A673 (cell line): ENCODE measurements at regions not wholly inside any gene's neighbourhood (a gene's known extent, or its start where the extent isn't known, plus 50 kb on each side); places are given as distances from the start of the nearest gene placed in this dataset.

Experiments
- EZH2 ChIP-seq: fragments of 200-600 bp; sonication (generic); IDR thresholded peaks from 2 replicates; pipeline ENCODE4 v1.6.1; 2017; ENCODE audit warnings: borderline replicate concordance, low read depth, mild to moderate bottlenecking, mixed read lengths, antibody characterized with exemption, low read length; ENCODE audit not compliant: poor library complexity, severe bottlenecking
- TF ChIP-seq, protein P1 (sequence below): fragments of 300-800, 200-600 bp; sonication (generic); conservative IDR thresholded peaks from 2 replicates; pipeline ENCODE4 v1.5.1; 2017; ENCODE audit warnings: low read depth, mild to moderate bottlenecking, antibody characterized with exemption, low read length, moderate library complexity, mixed read lengths

DNA sequence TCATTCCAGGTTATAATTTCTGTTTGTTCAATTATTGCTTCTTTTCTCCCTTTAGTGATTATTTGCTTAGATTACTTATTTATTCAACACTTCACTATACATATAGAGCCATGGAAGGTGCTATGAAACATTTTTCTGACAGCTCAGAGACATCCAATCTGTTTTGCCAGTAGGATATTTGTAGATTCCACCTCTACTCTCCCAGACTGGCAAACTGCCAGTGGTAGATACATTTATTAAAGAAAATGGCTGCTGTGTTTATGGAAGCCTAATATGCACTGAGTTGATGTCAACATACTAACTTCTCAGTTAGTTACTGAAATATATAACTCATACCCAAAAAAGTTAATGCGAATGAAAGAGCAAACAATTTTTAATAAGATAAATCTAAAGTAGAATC, 348.6 kb downstream of the TRAM1L1 start:
- TF ChIP-seq, protein P1, sequence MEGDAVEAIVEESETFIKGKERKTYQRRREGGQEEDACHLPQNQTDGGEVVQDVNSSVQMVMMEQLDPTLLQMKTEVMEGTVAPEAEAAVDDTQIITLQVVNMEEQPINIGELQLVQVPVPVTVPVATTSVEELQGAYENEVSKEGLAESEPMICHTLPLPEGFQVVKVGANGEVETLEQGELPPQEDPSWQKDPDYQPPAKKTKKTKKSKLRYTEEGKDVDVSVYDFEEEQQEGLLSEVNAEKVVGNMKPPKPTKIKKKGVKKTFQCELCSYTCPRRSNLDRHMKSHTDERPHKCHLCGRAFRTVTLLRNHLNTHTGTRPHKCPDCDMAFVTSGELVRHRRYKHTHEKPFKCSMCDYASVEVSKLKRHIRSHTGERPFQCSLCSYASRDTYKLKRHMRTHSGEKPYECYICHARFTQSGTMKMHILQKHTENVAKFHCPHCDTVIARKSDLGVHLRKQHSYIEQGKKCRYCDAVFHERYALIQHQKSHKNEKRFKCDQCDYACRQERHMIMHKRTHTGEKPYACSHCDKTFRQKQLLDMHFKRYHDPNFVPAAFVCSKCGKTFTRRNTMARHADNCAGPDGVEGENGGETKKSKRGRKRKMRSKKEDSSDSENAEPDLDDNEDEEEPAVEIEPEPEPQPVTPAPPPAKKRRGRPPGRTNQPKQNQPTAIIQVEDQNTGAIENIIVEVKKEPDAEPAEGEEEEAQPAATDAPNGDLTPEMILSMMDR = no peak
- no peak for TF ChIP-seq EZH2
